HG03378 (cell line): ENCODE measurements at regions not wholly inside any gene's neighbourhood (a gene's known extent, or its start where the extent isn't known, plus 50 kb on each side); places are given as distances from the start of the nearest gene placed in this dataset.

Experiments
- ATAC-seq: cut with Tn5 transposase; IDR thresholded peaks from one replicate; pipeline ENCODE4 v1.9.1; 2021; ENCODE audit warnings: mild to moderate bottlenecking, moderate library complexity; ENCODE audit not compliant: unreplicated experiment

GRCh38 chr4:147347217-147347616 lies 133.7 kb upstream of the EDNRA start:
- ATAC-seq = no peak

DNA sequence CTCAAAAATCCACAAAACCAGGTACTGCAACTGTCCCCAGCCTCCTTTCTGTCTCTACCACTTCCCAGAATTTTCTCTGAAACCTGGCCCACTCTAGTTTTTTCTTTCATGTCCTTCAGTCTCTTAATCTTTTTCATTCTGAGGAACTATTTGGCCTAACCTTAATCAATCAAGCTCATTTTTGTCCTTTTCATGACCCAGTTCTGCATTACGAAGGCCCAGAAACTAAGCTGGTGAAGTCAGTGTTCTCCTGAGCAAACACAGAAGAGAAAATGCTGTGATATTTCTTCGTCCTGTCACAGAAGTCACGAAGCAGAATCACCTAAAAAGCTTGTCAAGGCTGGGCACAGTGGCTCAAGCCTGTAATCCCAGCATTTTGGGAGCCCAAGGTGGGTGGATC lies 131.7 kb upstream of the EDNRA start:
- ATAC-seq = no peak

DNA sequence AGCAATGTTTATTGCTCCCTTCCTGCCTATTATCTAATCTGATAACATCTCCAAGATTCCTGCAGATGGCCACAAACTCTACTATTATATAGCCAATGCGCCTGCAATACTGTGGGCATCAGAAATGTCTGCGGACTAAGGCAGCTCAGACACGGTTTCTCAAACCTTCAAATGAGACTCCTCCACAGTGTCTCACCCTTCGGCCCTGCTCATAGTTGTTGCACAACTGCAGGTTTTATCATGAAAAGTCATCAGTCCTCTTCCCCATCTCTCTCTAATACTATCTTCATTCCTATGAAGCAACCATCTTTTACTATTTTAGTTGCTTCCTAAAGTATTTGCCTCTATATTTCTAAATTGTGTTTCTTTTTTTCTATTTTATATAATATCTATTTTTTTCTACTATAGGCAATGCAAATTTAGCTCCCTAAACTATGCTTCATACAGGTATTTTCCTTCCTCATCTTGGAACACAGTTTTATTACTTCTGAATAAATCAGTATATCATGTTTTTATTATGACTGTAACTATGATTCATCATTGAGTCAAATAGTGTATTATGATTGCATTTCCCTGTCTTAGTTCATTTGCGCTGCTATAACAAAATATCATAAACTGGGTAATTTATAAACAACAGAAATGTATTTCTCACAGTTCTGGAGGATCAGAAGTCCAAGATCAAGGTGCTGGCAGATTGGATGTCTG lies 129.7 kb upstream of the EDNRA start:
- ATAC-seq = no peak

- no peak for ATAC-seq
Observed at GRCh38 chr4:147354237-147354636, 126.7 kb upstream of the EDNRA start.

DNA sequence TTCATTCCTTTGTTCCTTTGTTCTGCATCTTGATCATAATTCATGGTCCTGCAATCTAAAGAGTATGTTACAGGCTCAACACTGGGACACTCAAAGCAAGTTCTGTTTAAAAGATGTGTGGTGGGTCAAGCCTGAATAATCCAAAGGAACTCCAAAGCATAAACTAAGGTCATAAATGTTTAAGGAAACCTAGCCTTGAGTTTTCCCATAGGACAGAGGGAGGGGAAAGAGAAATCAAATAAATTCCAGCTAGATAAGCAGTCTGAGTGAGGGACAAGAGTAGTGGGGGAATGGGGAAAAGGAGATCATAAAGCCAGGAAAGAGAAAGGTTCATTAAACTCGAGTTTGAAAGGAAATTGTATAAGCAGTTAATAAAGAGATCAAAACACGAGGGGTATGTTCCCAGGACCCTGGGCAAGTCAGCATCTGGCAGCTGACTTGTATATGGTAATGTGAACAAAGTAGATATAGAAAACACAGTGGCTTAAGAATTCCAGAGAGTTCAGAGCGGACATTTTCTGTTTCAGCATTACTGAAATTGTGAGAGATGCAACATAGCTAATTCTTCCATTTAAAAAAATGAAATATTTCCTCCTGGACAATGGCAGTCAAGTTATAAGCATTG lies 125.8 kb upstream of the EDNRA start:
- no peak for ATAC-seq

DNA sequence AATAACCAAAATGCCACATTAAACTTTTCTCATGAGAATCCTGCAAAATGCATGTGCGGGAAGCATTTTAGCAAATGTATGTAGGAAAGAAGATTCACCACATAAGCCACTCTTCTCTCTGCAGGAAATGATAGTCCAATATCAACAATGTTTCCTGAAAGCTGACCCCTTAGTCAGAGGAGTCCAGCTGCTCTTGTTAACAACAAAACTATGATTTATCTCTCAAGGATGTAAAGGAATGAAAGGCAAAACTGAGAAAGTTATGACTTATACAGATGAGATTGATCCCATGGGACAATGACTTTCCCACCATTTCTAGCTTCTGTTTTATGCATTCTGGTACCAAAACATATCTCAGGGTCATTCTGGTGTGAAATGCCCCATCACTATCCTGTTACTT lies 125.0 kb upstream of the EDNRA start:
- no peak for ATAC-seq

DNA sequence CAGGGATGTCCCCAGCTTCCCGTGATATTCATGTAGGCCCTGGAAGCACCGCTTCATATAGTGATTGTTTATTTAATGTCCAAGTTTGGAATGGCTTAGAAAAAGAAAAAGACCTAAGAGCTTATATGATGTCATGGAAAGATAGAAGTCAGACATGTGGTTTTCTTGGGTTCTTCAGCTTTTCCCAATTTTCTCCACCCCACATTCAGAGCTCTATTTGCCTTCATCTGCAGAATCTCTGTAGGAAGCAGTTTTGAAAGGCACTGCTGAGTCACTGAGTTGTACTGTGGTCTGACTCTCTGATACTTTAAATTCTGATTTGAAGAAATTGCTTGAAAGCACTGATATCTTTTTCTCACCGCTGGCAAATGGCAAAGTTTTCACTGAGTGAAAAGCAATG lies 120.6 kb upstream of the EDNRA start:
- no peak for ATAC-seq

GRCh38 chr4:147361726-147362125 lies 119.2 kb upstream of the EDNRA start:
- no peak for ATAC-seq

GRCh38 chr4:147362938-147363337 lies 118.0 kb upstream of the EDNRA start:
- no peak for ATAC-seq

- ATAC-seq = no peak
Observed at GRCh38 chr4:147363514-147363913, 117.4 kb upstream of the EDNRA start.

DNA sequence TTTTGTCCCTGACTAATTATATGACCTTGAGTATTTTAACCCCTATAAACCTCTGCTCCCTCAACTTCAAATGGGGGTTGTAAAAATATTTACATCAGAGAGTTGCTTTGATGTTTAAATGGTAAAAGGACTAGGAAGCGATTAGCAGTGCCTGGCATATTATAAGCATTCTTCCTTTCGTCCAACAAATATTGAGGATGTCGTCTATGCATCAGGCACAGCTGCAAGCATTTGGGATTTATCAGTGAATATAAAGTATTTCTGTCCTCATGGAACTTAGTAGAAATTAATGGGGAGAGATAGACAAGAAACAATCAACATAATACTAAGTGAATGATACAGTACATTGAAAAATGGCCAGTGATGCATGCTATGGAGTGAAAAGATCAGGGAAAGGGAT lies 115.5 kb upstream of the EDNRA start:
- ATAC-seq = no peak

DNA sequence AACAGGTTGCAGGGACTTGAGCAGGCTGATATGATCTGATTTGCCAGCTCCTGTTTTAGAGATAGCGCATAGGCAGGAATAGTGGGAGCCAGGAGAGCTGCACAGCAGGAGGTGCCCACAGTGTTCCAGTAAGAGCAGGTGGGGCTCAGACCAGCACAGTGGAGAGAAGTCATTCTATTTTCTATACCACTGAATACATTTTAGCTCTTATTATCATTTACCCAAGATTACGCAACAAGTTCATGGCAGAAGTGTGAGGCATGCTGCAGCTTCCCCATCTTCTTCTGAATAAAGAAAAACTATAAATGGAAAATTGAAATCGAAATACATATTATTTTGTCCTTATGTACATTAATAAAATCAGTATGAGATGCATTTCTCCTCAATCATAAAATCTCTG lies 114.7 kb upstream of the EDNRA start:
- ATAC-seq = no peak

DNA sequence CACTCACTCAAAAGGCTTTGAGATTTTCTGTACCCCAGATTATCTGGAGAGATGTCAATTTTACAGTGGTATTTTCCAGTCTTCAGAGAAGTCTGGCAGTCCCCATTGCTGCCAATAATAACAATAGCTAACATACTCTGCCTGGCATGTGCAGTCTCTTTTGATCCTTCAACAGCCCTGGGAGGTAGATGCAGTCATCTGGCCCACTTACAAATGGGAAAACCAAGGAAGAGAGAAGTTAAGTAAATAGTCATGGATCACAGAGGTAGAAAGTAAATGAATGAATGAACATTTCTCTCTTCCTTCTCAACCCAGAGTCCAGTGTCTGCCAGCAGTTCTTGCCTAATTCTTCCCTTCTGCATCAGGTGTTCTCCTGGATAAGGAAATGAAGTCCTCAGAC lies 113.0 kb upstream of the EDNRA start:
- ATAC-seq = no peak

GRCh38 chr4:147368948-147369347 lies 111.9 kb upstream of the EDNRA start:
- no peak for ATAC-seq

DNA sequence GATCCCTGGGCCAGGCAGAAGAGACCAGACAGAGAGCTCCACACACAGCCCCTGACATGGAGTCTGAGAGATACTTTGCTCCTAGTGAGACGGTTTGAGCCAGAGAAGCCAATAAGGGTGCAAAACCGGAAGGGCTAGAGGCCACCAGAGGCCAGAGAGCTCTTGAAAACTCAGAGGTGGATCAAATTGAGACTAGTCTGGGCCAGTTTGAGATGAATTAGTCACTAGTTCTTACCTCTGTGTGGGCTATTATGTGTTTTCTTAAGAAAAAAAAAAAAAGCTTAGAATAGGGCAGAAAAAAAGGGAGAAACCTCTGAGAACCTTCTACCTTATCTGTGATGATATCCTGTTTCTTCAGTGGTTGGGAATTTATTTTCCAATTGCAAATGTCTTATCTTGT lies 110.4 kb upstream of the EDNRA start:
- no peak for ATAC-seq

DNA sequence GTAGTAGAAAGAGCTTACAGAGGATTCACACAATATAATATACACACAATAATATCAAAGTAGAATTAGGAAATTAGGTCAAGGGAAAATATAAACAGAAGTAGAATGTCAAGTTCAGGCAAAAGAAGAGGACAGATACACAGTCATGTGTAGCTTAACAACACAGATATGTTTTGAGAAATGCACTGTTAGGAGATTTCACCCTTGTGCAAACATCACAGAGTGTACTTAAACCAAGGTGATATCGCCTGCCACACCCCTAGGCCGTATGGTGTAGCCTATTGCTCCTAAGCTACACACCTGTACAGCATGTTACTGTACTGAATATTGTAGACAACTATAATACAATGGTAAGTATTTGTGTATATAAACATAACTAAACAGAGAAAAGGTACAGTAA lies 110.0 kb upstream of the EDNRA start:
- ATAC-seq = no peak

GRCh38 chr4:147371661-147372060 lies 109.2 kb upstream of the EDNRA start:
- no peak for ATAC-seq

DNA sequence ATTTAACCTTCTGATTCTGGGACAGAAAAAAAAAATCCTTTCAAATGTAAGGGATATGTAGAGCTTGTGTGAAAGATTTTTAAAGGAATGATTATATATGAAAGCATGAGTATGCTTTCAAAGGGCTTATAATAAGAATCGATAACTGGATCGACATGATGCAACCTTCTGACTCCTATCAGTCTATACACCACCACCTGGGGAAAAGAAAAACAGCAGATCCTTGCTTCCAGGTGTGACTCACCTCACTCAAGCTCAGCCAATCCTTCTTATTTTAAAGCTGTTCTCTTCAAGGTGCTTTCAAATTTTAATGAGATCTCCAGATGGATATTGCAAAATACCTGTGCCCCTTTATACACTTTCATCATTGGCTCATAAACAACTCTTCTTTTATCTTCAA lies 102.1 kb upstream of the EDNRA start:
- ATAC-seq = no peak

DNA sequence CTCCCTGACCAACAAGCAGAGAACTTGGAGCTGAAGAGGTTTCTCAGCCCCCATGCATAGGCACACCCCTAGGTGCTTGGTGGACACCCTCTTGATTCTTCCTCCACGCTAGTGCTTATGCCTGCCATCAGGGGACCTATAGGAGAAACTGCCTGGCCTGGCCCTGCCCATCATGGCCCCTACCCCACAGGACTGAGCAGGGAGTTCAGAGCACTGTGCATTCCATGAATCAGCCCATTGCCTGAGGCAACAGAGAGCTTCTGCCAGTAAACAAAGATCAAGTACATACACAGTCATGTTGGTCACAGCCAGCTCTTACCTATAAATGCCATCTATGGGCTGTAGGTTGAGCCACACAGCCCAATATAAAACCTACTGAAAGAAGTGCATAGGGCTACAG lies 99.1 kb upstream of the EDNRA start:
- no peak for ATAC-seq

- no peak for ATAC-seq
Observed at GRCh38 chr4:147388018-147388417, 92.9 kb upstream of the EDNRA start.

DNA sequence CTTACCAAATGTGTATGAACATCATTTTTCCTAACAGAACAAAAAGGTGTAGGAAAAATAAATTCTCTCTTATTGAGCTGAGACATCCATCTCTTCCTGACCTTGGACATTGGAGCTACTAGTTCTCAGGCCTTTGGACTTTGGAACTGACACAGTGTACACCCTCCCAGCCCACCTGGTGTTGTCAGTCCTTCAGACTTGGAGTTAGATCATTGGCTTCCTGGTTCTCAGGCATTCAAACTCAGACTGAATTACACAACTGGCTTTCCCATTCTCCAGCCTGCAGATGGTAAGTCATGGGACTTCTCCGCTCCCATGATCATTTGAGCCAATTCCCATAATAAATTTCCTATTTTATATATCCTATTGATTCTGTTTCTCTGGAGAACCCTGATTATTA lies 84.8 kb upstream of the EDNRA start:
- no peak for ATAC-seq

DNA sequence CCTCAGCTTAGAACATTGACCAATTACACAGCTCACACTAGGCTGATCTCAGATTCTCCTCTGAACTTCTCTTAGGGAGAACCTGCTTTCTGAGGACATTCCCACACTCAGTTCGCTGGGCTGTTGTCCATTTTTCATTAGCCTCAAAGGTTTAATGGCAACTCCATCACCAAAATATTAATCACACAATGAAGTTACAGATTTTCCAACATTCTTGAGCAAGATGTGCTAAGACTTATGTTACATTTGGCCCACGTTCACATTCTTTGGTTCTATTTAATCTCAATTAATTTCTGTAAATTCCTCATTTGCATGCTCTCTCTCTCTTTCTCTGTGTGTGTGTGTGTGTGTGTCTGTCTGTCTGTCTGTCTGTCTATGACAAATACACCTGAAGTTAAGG lies 82.3 kb upstream of the EDNRA start:
- ATAC-seq = no peak

- no peak for ATAC-seq
Observed at GRCh38 chr4:147400721-147401120, 80.2 kb upstream of the EDNRA start.
